Panc1 (cell line): ENCODE measurements at regions not wholly inside any gene's neighbourhood (a gene's known extent, or its start where the extent isn't known, plus 50 kb on each side); places are given as distances from the start of the nearest gene placed in this dataset.

Source experiments
- ATAC-seq: fragments of 200-7000 bp; cut with Tn5 transposase; 2 replicates; pipeline ENCODE4 v1.9.1; 2020; ENCODE audit warnings: mild to moderate bottlenecking, moderate library complexity
- BruUV-seq: library from RNA; stranded (reverse); fragments of 400-500 nt; replicated peaks from 2 replicates; lab custom pipeline; 2021; lab: Mats Ljungman, UMichigan
- CTCF ChIA-PET: fragments of 300-600 bp; sonication (Branson Sonifier 250); formaldehyde crosslinking; loops from one replicate; lab custom pipeline; 2022; ENCODE audit warnings: antibody characterized with exemption; lab: Charles Lee
- POLR2A ChIA-PET: fragments of 300-600 bp; sonication (Branson Sonifier 250); formaldehyde crosslinking; loops from one replicate; lab custom pipeline; 2022; ENCODE audit warnings: antibody characterized with exemption; lab: Charles Lee
- DNase-seq: peaks from one replicate; pipeline ENCODE4 v3.0.0-alpha.2; 2010; ENCODE audit warnings: low read depth, low spot score
- H3K27ac ChIP-seq: 2 replicates; pipeline ENCODE4 v1.5.1; 2011; ENCODE audit warnings: mild to moderate bottlenecking, low read length, inconsistent platforms
- H3K27me3 ChIP-seq: fragments of 200-500 bp; sonication (Bioruptor generic); 2 replicates; pipeline ENCODE4 v1.6.0; 2014; ENCODE audit warnings: low read length, inconsistent platforms; ENCODE audit not compliant: control insufficient read depth, insufficient read depth
- H3K36me3 ChIP-seq: fragments of 200-500 bp; sonication (Bioruptor generic); 2 replicates; pipeline ENCODE4 v1.5.1; 2014; ENCODE audit warnings: inconsistent platforms, mild to moderate bottlenecking, low read length, moderate library complexity; ENCODE audit not compliant: control insufficient read depth, insufficient read depth
- H3K4me1 ChIP-seq: 2 replicates; pipeline ENCODE4 v1.5.1; 2011; ENCODE audit warnings: inconsistent platforms, mild to moderate bottlenecking, low read length, moderate library complexity; ENCODE audit not compliant: control insufficient read depth, insufficient read depth
- H3K4me3 ChIP-seq, 2 experiments: 2 replicates each; pipeline ENCODE4 v1.5.1; 2011 to 2012; ENCODE audit warnings: low read depth in 2 of 2, low read length in 2 of 2, mild to moderate bottlenecking in 2 of 2, inconsistent platforms in 1 of 2, moderate library complexity in 1 of 2
- H3K9me3 ChIP-seq: fragments of 200-500 bp; sonication (Bioruptor generic); 2 replicates; pipeline ENCODE4 v1.5.1; 2014; ENCODE audit warnings: low read depth, mild to moderate bottlenecking, inconsistent platforms, low read length, moderate library complexity; ENCODE audit not compliant: control insufficient read depth, insufficient read depth
- CTCF ChIP-seq: fragments of 450-650 bp; IDR thresholded peaks from 2 replicates; pipeline ENCODE4 v1.5.1; 2017; ENCODE audit warnings: mild to moderate bottlenecking
- POLR2AphosphoS5 ChIP-seq: IDR thresholded peaks from 2 replicates; pipeline ENCODE4 v1.6.1; 2012; ENCODE audit warnings: mild to moderate bottlenecking, low read depth, low read length, moderate library complexity
- REST ChIP-seq, 2 experiments: IDR thresholded peaks; 2 replicates each; pipeline ENCODE4 v1.6.1; 2011 to 2012; ENCODE audit warnings: low read depth in 2 of 2, control low read depth in 1 of 2, low read length in 1 of 2, mild to moderate bottlenecking in 1 of 2, moderate library complexity in 1 of 2; ENCODE audit not compliant: insufficient read depth in 1 of 2
- SIN3A ChIP-seq: IDR thresholded peaks from 2 replicates; pipeline ENCODE4 v1.6.1; 2012; ENCODE audit warnings: low read depth, mild to moderate bottlenecking, low read length, moderate library complexity, borderline replicate concordance; ENCODE audit not compliant: insufficient read depth
- TCF7L2 ChIP-seq: IDR thresholded peaks from 2 replicates; pipeline ENCODE4 v1.6.1; 2011; ENCODE audit warnings: mild to moderate bottlenecking, low read depth, low read length, inconsistent platforms
- in situ Hi-C: cut with HindIII; loops from 2 replicates; pipeline ENCODE4 v1.10.0; 2016; ENCODE audit warnings: low sequenced_read_pairs, low pct_unique_long_range_greater_than_20kb
- intact Hi-C: fragments of 100-400 bp; cut with micrococcal nuclease; formaldehyde crosslinking; loops from one replicate; pipeline ENCODE4 v1.10.0; 2022; ENCODE audit not compliant: unreplicated experiment

DNA sequence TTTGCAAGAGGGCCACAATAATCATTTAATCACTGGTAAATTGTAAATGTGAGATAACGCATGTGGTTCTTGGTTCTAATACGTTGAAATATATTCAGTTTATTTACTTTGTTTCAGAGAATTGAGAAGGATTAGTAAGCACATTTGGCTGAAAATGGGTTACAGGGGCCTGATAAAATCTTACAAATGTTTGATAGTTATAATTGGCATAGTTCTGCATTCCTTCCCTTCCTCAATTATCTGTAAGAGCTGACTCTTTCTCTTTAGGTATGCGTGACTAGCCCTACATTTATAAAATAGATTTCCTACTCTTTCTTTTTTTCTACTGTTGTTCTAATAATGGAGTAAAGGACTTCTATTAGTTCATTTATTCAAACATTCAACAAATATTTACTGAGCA, 685.2 kb downstream of the NUP35 start:
- no peaks in the 10 kb centered on the region for H3K4me1 ChIP-seq
- in situ Hi-C loops (no loop called here), intact Hi-C loops (no loop called here)
- H3K36me3 ChIP-seq: no peaks in the 10 kb centered on the region
- POLR2A ChIA-PET: no interaction called here
- H3K27me3 ChIP-seq: no peaks in the 10 kb centered on the region
- no peaks in the 10 kb centered on the region for H3K9me3 ChIP-seq
- no peak overlapping the region for H3K4me3 ChIP-seq
- no peak for TF ChIP-seq POLR2AphosphoS5
- no peak for TF ChIP-seq REST (IDR thresholded peaks at IDR 0.05; ENCODE audit: insufficient read depth in 1 of 2, low read depth in 2 of 2, low read length in 1 of 2)
- no peak for TF ChIP-seq CTCF
- no peak for TF ChIP-seq TCF7L2
- TF ChIP-seq SIN3A: no peak
- DNase-seq (no peak), ATAC-seq (no peak)
- BruUV-seq: no TSS peak
- CTCF ChIA-PET: no interaction called here
- no peak overlapping the region for H3K27ac ChIP-seq

DNA sequence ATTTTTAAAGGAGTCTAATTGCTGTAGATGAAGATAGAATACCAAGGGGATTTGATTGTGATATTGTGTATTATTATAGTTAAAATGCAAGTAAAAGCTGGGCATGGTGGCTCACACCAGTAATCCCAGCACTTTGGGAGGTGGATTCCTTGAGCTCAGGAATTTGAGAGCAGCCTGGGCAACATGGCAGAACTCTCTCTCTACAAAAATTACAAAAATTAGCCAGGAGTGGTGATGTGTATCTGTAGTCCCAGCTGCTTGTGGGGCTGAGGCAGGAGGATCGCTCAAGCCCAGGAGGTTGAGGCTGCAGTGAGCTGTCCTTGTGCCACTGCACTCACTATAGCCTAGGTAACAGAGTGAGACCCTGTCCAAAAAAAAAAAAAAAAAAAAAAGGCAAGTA, 687.0 kb downstream of the NUP35 start:
- no TSS peak for BruUV-seq

More for the DNA sequence above, 687.0 kb downstream of the NUP35 start:
- CTCF ChIA-PET: no interaction called here
- no peak overlapping the region for H3K4me3 ChIP-seq
- no peaks in the 10 kb centered on the region for H3K9me3 ChIP-seq
- no peaks in the 10 kb centered on the region for H3K27me3 ChIP-seq
- DNase-seq: no peak
- intact Hi-C loops: no loop called here
- H3K4me1 ChIP-seq: no peaks in the 10 kb centered on the region
- H3K36me3 ChIP-seq: no peaks in the 10 kb centered on the region
- in situ Hi-C loops: no loop called here
- TF ChIP-seq CTCF (no peak), POLR2AphosphoS5 (no peak), REST (IDR thresholded peaks at IDR 0.05; ENCODE audit: insufficient read depth in 1 of 2, low read depth in 2 of 2, low read length in 1 of 2) (no peak), SIN3A (no peak)
- POLR2A ChIA-PET: no interaction called here
- ATAC-seq: no peak
- no peak overlapping the region for H3K27ac ChIP-seq
